Caco-2 (cell line): ENCODE measurements at regions not wholly inside any gene's neighbourhood (a gene's known extent, or its start where the extent isn't known, plus 50 kb on each side); places are given as distances from the start of the nearest gene placed in this dataset.

Experiments
- BruUV-seq: library from RNA; stranded (reverse); fragments of 400-500 nt; replicated peaks from 2 replicates; lab custom pipeline; 2021; lab: Mats Ljungman, UMichigan
- CTCF ChIA-PET: fragments of 300-600 bp; sonication (Branson Sonifier 250); formaldehyde crosslinking; loops from one replicate; lab custom pipeline; 2022; ENCODE audit warnings: antibody characterized with exemption; lab: Charles Lee
- POLR2A ChIA-PET: fragments of 300-600 bp; sonication (Branson Sonifier 250); formaldehyde crosslinking; loops from one replicate; lab custom pipeline; 2022; ENCODE audit warnings: antibody characterized with exemption; lab: Charles Lee
- DNase-seq, 2 experiments: peaks; one replicate each; pipeline versions ENCODE4 v3.0.0 to v3.0.0-alpha.2; 2020 to 2022
- H3K27me3 ChIP-seq: replicated peaks from 2 replicates; pipeline ENCODE4 v1.6.0; 2011; ENCODE audit warnings: low read length; ENCODE audit not compliant: control insufficient read depth, insufficient read depth
- H3K36me3 ChIP-seq: 2 replicates; pipeline ENCODE4 v1.5.1; 2011; ENCODE audit warnings: low read length; ENCODE audit not compliant: control insufficient read depth, insufficient read depth
- H3K4me1 ChIP-seq: fragments of 250-450 bp; sonication (Bioruptor Pico); 2 replicates; pipeline ENCODE4 v1.5.1; 2020; ENCODE audit warnings: mild to moderate bottlenecking
- H3K4me3 ChIP-seq: 2 replicates; pipeline ENCODE4 v1.5.1; 2011; ENCODE audit warnings: low read depth, mild to moderate bottlenecking, control low read depth, low read length
- H3K9me3 ChIP-seq: fragments of 250-450 bp; sonication (Bioruptor Pico); 2 replicates; pipeline ENCODE4 v1.5.1; 2020; ENCODE audit warnings: mild to moderate bottlenecking, moderate library complexity
- H3K27ac Mint-ChIP-seq: one replicate; pipeline ENCODE4 v1.8.0; 2022; ENCODE audit warnings: mixed read lengths; ENCODE audit not compliant: unreplicated experiment
- H3K27me3 Mint-ChIP-seq: one replicate; pipeline ENCODE4 v1.8.0; 2022; ENCODE audit warnings: mixed read lengths; ENCODE audit not compliant: insufficient read depth, unreplicated experiment
- H3K36me3 Mint-ChIP-seq: one replicate; pipeline ENCODE4 v1.8.0; 2022; ENCODE audit warnings: mild to moderate bottlenecking, mixed read lengths; ENCODE audit not compliant: insufficient read depth, unreplicated experiment
- H3K4me1 Mint-ChIP-seq: one replicate; pipeline ENCODE4 v1.8.0; 2022; ENCODE audit warnings: low read depth, mixed read lengths; ENCODE audit not compliant: unreplicated experiment
- H3K4me3 Mint-ChIP-seq: one replicate; pipeline ENCODE4 v1.8.0; 2022; ENCODE audit warnings: mild to moderate bottlenecking, moderate library complexity, mixed read lengths; ENCODE audit not compliant: unreplicated experiment
- H3K9me3 Mint-ChIP-seq: one replicate; pipeline ENCODE4 v1.8.0; 2022; ENCODE audit warnings: mixed read lengths; ENCODE audit not compliant: unreplicated experiment
- intact Hi-C: fragments of 100-400 bp; cut with micrococcal nuclease; formaldehyde crosslinking; loops from one replicate; pipeline ENCODE4 v1.10.0; 2022; ENCODE audit not compliant: unreplicated experiment
- TF ChIP-seq, protein P1 (sequence below), 2 experiments: fragments of 200-600 bp in 1 of 2; IDR thresholded peaks; 1 replicate in 1 of 2; 2 replicates in 1 of 2; pipeline versions ENCODE4 v1.5.1 to v1.8.0; 2011 to 2022; ENCODE audit warnings: antibody characterized with exemption in 1 of 2, control low read depth in 1 of 2, inconsistent platforms in 1 of 2, low read depth in 1 of 2, low read length in 1 of 2, mild to moderate bottlenecking in 1 of 2, moderate library complexity in 1 of 2; ENCODE audit not compliant: insufficient read depth in 1 of 2, severe bottlenecking in 1 of 2, unreplicated experiment in 1 of 2

DNA sequence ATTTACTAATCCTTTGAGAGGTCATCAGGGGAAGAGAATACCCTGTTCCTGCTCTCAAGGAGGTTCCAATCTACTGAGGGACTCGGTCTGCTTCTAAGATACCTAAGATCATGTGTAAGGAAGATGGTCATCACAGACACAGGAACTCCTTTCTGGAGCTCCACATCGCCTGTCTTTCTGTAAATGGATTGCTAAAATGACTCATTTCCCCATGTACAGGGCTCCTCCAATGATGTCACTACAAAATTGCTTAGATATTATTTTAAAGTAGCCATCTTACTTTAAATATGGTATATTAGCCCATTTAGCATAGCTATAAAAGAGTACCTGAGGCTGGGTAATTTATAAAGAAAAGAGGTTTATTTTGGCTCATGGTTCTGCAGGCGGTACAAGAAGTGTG lies 206.1 kb upstream of the PROK2 start:
- no peaks in the 10 kb centered on the region for H3K36me3 ChIP-seq
- Mint-ChIP-seq H3K9me3 (peaks cover 22% of the 10 kb centered on the region), H3K4me3 (no peak overlapping the region), H3K27ac (no peak overlapping the region), H3K27me3 (peaks cover 3% of the 10 kb centered on the region), H3K4me1 (no peaks in the 10 kb centered on the region), H3K36me3 (no peaks in the 10 kb centered on the region)
- TF ChIP-seq, protein P1, sequence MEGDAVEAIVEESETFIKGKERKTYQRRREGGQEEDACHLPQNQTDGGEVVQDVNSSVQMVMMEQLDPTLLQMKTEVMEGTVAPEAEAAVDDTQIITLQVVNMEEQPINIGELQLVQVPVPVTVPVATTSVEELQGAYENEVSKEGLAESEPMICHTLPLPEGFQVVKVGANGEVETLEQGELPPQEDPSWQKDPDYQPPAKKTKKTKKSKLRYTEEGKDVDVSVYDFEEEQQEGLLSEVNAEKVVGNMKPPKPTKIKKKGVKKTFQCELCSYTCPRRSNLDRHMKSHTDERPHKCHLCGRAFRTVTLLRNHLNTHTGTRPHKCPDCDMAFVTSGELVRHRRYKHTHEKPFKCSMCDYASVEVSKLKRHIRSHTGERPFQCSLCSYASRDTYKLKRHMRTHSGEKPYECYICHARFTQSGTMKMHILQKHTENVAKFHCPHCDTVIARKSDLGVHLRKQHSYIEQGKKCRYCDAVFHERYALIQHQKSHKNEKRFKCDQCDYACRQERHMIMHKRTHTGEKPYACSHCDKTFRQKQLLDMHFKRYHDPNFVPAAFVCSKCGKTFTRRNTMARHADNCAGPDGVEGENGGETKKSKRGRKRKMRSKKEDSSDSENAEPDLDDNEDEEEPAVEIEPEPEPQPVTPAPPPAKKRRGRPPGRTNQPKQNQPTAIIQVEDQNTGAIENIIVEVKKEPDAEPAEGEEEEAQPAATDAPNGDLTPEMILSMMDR (IDR thresholded peaks at IDR 0.05; ENCODE audit: insufficient read depth in 1 of 2, low read depth in 1 of 2, low read length in 1 of 2, severe bottlenecking in 1 of 2, unreplicated experiment in 1 of 2) = no peak
- POLR2A ChIA-PET = no interaction called here
- H3K4me1 ChIP-seq = no peaks in the 10 kb centered on the region
- intact Hi-C loops = no loop called here
- CTCF ChIA-PET = no interaction called here
- H3K9me3 ChIP-seq = no peaks in the 10 kb centered on the region
- no TSS peak for BruUV-seq
- H3K27me3 ChIP-seq = no peaks in the 10 kb centered on the region
- no peak overlapping the region for H3K4me3 ChIP-seq
- DNase-seq = no peak

DNA sequence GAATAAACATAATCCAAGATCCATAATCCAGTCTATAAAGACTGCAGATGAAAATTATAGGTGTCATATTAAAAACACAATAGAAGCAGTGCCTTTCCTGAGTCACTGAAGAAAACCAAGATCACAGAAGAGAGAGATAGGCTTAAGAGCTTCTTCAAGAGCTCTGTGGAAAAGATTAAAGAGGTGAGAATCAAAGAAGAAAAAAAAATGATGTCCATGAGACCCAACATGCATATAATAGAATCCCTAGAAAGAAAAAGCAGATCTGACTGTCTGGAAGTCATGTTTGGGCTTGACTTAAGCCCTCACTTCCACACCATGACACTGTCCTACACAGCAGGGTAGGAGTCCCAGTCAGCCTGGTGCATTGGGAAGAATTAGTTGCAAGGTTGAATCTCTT lies 205.6 kb upstream of the PROK2 start:
- POLR2A ChIA-PET = no interaction called here
- peaks cover 22% of the 10 kb centered on the region for H3K9me3 Mint-ChIP-seq
- H3K27me3 Mint-ChIP-seq = peaks cover 3% of the 10 kb centered on the region
- TF ChIP-seq, protein P1 (IDR thresholded peaks at IDR 0.05; ENCODE audit: insufficient read depth in 1 of 2, low read depth in 1 of 2, low read length in 1 of 2, severe bottlenecking in 1 of 2, unreplicated experiment in 1 of 2) = no peak
- DNase-seq = no peak
- H3K36me3 ChIP-seq = no peaks in the 10 kb centered on the region
- H3K4me1 ChIP-seq = no peaks in the 10 kb centered on the region
- H3K4me3 ChIP-seq = no peak overlapping the region
- no peak overlapping the region for H3K27ac Mint-ChIP-seq
- intact Hi-C loops = no loop called here
- no peaks in the 10 kb centered on the region for H3K9me3 ChIP-seq
- no peaks in the 10 kb centered on the region for H3K27me3 ChIP-seq
- BruUV-seq = no TSS peak
- no peak overlapping the region for H3K4me3 Mint-ChIP-seq
- CTCF ChIA-PET = no interaction called here
- no peaks in the 10 kb centered on the region for H3K36me3 Mint-ChIP-seq
- H3K4me1 Mint-ChIP-seq = no peaks in the 10 kb centered on the region

DNA sequence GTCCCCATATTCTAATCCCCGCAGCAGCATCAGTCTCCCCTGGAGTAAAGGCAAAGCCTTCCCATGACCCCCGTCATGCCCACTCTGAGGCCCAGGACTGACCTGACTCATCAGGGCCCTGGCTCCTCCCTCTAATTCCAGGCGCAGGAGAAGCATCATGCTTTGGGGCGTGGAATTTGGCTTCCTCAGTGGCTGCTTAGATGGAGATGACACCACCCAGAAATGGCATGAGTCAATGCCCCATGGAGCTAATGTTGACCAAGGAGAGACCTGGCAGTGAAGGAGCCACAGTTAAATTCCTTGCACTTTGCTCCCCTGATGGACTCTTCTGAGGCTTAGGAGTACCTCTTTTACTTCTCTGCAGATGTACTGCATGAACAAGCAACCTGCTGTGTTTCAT lies 204.2 kb upstream of the PROK2 start:
- H3K27me3 Mint-ChIP-seq = peaks cover 3% of the 10 kb centered on the region
- ChIA-PET CTCF (no interaction called here), POLR2A (no interaction called here)
- Histone ChIP-seq H3K36me3 (no peaks in the 10 kb centered on the region), H3K4me1 (no peaks in the 10 kb centered on the region), H3K9me3 (no peaks in the 10 kb centered on the region), H3K27me3 (no peaks in the 10 kb centered on the region), H3K4me3 (no peak overlapping the region)
- no peak for DNase-seq
- no peaks in the 10 kb centered on the region for H3K4me1 Mint-ChIP-seq
- intact Hi-C loops = no loop called here
- no peak overlapping the region for H3K27ac Mint-ChIP-seq
- H3K9me3 Mint-ChIP-seq = peaks cover 22% of the 10 kb centered on the region
- no peak overlapping the region for H3K4me3 Mint-ChIP-seq
- BruUV-seq = no TSS peak
- no peaks in the 10 kb centered on the region for H3K36me3 Mint-ChIP-seq
- TF ChIP-seq, protein P1 (IDR thresholded peaks at IDR 0.05; ENCODE audit: insufficient read depth in 1 of 2, low read depth in 1 of 2, low read length in 1 of 2, severe bottlenecking in 1 of 2, unreplicated experiment in 1 of 2) = no peak
